Natural killer cell (primary cell): ENCODE measurements at regions not wholly inside any gene's neighbourhood (a gene's known extent, or its start where the extent isn't known, plus 50 kb on each side); places are given as distances from the start of the nearest gene placed in this dataset.

Experiments used
- ATAC-seq, 3 donors: fragments of 150-1000 bp in 2 of 3; fragments of 200-7000 bp in 1 of 3; cut with Tn5 transposase; 1 replicate in 1 of 3; 2 replicates in 2 of 3; pipeline ENCODE4 v1.10.0; 2021; ENCODE audit warnings: mild to moderate bottlenecking in 2 of 3, moderate library complexity in 2 of 3
- DNase-seq, 2 donors: peaks; one replicate each; pipeline versions ENCODE4 v3.0.0 to v3.0.0-alpha.2; 2013 to 2021; ENCODE audit warnings: mixed read lengths in 1 of 2
- H3K27ac ChIP-seq: one replicate; pipeline ENCODE4 v1.5.1; 2013; ENCODE audit warnings: mild to moderate bottlenecking, low read length
- H3K27me3 ChIP-seq: one replicate; pipeline ENCODE4 v1.6.1; 2013; ENCODE audit warnings: low read length; ENCODE audit not compliant: control insufficient read depth, insufficient read depth
- H3K36me3 ChIP-seq: one replicate; pipeline ENCODE4 v1.6.1; 2013; ENCODE audit warnings: low read length; ENCODE audit not compliant: control insufficient read depth, insufficient read depth
- H3K4me1 ChIP-seq: one replicate; pipeline ENCODE4 v1.6.1; 2013; ENCODE audit warnings: low read length; ENCODE audit not compliant: control insufficient read depth, insufficient read depth
- H3K4me3 ChIP-seq: one replicate; pipeline ENCODE4 v1.5.1; 2013; ENCODE audit warnings: low read length
- H3K9me3 ChIP-seq: one replicate; pipeline ENCODE4 v1.6.1; 2013; ENCODE audit warnings: low read length; ENCODE audit not compliant: control insufficient read depth, insufficient read depth
- H3K27ac Mint-ChIP-seq, 2 donors: one replicate each; pipeline ENCODE4 v1.8.0; 2022; ENCODE audit warnings: mild to moderate bottlenecking in 2 of 2, mixed read lengths in 2 of 2, moderate library complexity in 1 of 2
- H3K27me3 Mint-ChIP-seq, 2 donors: one replicate each; pipeline ENCODE4 v1.8.0; 2022; ENCODE audit warnings: low read depth in 2 of 2, mixed read lengths in 2 of 2
- H3K36me3 Mint-ChIP-seq: one replicate; pipeline ENCODE4 v1.8.0; 2022; ENCODE audit warnings: mixed read lengths
- H3K4me1 Mint-ChIP-seq, 2 donors: one replicate each; pipeline ENCODE4 v1.8.0; 2022; ENCODE audit warnings: mixed read lengths in 2 of 2
- H3K4me3 Mint-ChIP-seq: one replicate; pipeline ENCODE4 v1.8.0; 2022; ENCODE audit warnings: mild to moderate bottlenecking, moderate library complexity, mixed read lengths
- H3K9me3 Mint-ChIP-seq, 2 donors: one replicate each; pipeline ENCODE4 v1.8.0; 2022; ENCODE audit warnings: mixed read lengths in 2 of 2
- WGBS: methylation state at CpG from one replicate; pipeline ENCODE4 v1.1.7; 2013; ENCODE audit warnings: missing lambda C conversion rate; ENCODE audit not compliant: insufficient coverage; 5-methylcytosine and 5-hydroxymethylcytosine counted together
- intact Hi-C: fragments of 100-400 bp; cut with micrococcal nuclease; formaldehyde crosslinking; loops from one replicate; pipeline ENCODE4 v1.14.2; 2022
- TF ChIP-seq, protein P1 (sequence below): fragments of 200-600 bp; IDR thresholded peaks from one replicate; pipeline ENCODE4 v1.8.0; 2022; ENCODE audit warnings: antibody characterized with exemption

DNA sequence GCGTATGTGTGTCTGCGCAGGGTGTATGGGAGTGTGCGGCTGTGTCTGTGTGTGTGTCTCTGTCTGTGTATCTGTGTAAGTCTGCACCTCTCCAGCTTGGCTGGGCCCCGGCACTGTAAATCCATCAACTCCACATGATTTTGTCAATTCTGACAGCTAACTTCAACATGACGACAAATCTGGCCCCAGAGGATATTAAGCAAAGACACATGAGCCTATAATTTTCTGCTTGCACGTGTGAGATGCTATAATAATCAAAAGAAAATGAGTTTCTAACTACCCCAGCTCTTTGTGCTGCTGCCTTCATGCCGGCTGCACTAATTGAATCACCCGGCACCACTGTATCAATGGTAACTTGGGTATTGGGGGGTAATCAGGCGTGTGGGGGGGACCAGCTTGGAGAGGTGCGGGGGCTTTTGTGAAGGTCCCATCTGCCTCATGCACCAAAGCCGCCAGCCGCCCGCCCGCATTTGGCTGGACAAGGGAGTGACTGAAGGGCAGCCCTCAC is 57.6 kb upstream of the LHX1 start:
- H3K9me3 Mint-ChIP-seq, result no peaks in the 10 kb centered on the region
- no peaks in the 10 kb centered on the region for H3K36me3 Mint-ChIP-seq
- Histone ChIP-seq H3K4me3 (no peak overlapping the region), H3K36me3 (no peaks in the 10 kb centered on the region), H3K9me3 (no peaks in the 10 kb centered on the region), H3K27me3 (peaks cover 1% of the 10 kb centered on the region), H3K27ac (no peak overlapping the region), H3K4me1 (no peaks in the 10 kb centered on the region)
- H3K4me1 Mint-ChIP-seq, result no peaks in the 10 kb centered on the region
- WGBS, result 93% methylated on average over 14 of the region's 14 CpGs
- intact Hi-C loops, result no loop called here
- TF ChIP-seq, protein P1, sequence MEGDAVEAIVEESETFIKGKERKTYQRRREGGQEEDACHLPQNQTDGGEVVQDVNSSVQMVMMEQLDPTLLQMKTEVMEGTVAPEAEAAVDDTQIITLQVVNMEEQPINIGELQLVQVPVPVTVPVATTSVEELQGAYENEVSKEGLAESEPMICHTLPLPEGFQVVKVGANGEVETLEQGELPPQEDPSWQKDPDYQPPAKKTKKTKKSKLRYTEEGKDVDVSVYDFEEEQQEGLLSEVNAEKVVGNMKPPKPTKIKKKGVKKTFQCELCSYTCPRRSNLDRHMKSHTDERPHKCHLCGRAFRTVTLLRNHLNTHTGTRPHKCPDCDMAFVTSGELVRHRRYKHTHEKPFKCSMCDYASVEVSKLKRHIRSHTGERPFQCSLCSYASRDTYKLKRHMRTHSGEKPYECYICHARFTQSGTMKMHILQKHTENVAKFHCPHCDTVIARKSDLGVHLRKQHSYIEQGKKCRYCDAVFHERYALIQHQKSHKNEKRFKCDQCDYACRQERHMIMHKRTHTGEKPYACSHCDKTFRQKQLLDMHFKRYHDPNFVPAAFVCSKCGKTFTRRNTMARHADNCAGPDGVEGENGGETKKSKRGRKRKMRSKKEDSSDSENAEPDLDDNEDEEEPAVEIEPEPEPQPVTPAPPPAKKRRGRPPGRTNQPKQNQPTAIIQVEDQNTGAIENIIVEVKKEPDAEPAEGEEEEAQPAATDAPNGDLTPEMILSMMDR, result no peak
- ATAC-seq (no peak), DNase-seq (no peak)
- H3K27me3 Mint-ChIP-seq, result peaks cover 19 to 26% of the 10 kb centered on the region in 2 donors
- H3K27ac Mint-ChIP-seq, result no peak overlapping the region
- H3K4me3 Mint-ChIP-seq, result no peak overlapping the region

DNA sequence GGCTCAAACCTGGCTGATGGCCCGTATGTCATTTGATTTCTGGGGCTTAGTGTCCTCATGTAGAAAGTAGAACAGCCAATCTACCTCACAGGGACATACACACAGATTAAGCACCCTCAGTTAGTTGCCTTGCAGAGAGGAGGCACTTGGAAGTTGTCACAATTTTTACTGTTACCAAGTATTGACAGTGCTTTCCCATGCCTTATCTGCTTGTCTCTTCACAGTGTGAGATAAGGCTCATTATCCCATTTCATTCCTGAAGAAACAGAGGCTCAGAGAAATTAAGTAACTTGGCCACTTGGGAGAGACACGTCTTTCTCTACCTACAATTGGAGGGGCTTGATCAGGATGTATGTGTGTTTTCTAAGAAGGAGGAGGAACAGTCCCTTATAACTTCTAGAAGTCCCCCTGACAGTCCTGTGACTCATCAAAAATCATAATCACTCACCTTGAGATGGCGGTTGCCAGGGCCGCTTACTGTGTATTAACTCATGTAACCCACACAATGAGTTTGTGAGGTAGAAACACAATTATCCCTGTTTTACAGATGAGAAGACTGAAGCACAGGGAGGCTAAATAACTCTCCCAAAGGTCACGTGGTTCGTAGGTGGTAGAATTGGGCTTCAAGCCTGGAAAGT is 56.9 kb upstream of the LHX1 start:
- Histone ChIP-seq H3K4me3 (no peak overlapping the region), H3K27me3 (peaks cover 6% of the 10 kb centered on the region), H3K9me3 (no peaks in the 10 kb centered on the region), H3K4me1 (no peaks in the 10 kb centered on the region), H3K27ac (no peak overlapping the region), H3K36me3 (no peaks in the 10 kb centered on the region)
- H3K27me3 Mint-ChIP-seq, result peaks cover 23 to 31% of the 10 kb centered on the region in 2 donors
- H3K4me1 Mint-ChIP-seq, result no peaks in the 10 kb centered on the region
- no peak for DNase-seq
- ATAC-seq, result no peak
- H3K36me3 Mint-ChIP-seq, result no peaks in the 10 kb centered on the region
- TF ChIP-seq, protein P1, result no peak
- 90% methylated on average over 5 of the region's 6 CpGs for WGBS
- intact Hi-C loops, result no loop called here
- H3K27ac Mint-ChIP-seq, result no peak overlapping the region
- no peak overlapping the region for H3K4me3 Mint-ChIP-seq
- H3K9me3 Mint-ChIP-seq, result no peaks in the 10 kb centered on the region

DNA sequence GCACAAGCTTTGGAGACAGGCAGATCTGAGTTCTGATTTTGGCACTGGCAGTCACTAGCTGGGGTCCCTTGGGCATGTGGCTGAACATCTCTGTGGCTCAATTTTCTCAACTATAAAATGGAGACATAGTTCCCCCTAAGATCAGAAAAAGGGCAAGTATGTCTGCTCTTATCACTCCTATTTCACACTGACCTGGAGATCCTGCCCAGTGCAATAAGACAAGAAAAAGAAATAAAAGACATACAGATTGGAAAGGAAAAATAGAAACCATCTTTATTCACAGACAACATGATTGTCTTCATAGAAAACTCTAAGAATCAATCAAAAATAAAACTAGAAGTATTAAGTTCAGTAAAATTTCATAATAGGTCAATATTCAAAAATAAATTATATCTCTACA is 56.0 kb upstream of the LHX1 start:
- Histone ChIP-seq H3K9me3 (no peaks in the 10 kb centered on the region), H3K4me1 (no peaks in the 10 kb centered on the region), H3K4me3 (no peak overlapping the region), H3K27ac (no peak overlapping the region), H3K36me3 (no peaks in the 10 kb centered on the region), H3K27me3 (peaks cover 6% of the 10 kb centered on the region)
- H3K27ac Mint-ChIP-seq, result no peak overlapping the region
- ATAC-seq (no peak), DNase-seq (no peak)
- H3K9me3 Mint-ChIP-seq, result no peaks in the 10 kb centered on the region
- no peaks in the 10 kb centered on the region for H3K4me1 Mint-ChIP-seq
- H3K4me3 Mint-ChIP-seq, result no peak overlapping the region
- intact Hi-C loops, result no loop called here
- TF ChIP-seq, protein P1, result no peak
- peaks cover 27 to 33% of the 10 kb centered on the region in 2 donors for H3K27me3 Mint-ChIP-seq
- no peaks in the 10 kb centered on the region for H3K36me3 Mint-ChIP-seq
